B cell (primary cell): ENCODE measurements at regions not wholly inside any gene's neighbourhood (a gene's known extent, or its start where the extent isn't known, plus 50 kb on each side); places are given as distances from the start of the nearest gene placed in this dataset.

Source experiments
- ATAC-seq: fragments of 200-7000 bp; cut with Tn5 transposase; one replicate; pipeline ENCODE4 v1.10.0; 2021; ENCODE audit warnings: low read depth, mild to moderate bottlenecking, moderate number of reproducible peaks, moderate library complexity
- CTCF ChIA-PET: fragments of 350-600 bp; sonication (Branson Sonifier 250); formaldehyde crosslinking; loops from one replicate; lab custom pipeline; 2021; ENCODE audit warnings: antibody characterized with exemption, inconsistent platforms; lab: Charles Lee
- POLR2A ChIA-PET: fragments of 350-600 bp; sonication (Branson Sonifier 250); formaldehyde crosslinking; loops from one replicate; lab custom pipeline; 2021; ENCODE audit warnings: antibody characterized with exemption; lab: Charles Lee
- DNase-seq: peaks from one replicate; pipeline ENCODE4 v3.0.0; 2013
- H2AFZ ChIP-seq: 2 replicates; pipeline ENCODE4 v1.6.1; 2012; ENCODE audit warnings: mild to moderate bottlenecking, low read depth, low read length; ENCODE audit not compliant: insufficient read depth, poor library complexity, severe bottlenecking
- H3K27ac ChIP-seq, 2 donors: 1 replicate in 1 of 2; 2 replicates in 1 of 2; pipeline ENCODE4 v1.5.1; 2012 to 2013; ENCODE audit warnings: low read length in 2 of 2, mild to moderate bottlenecking in 2 of 2, moderate library complexity in 1 of 2
- H3K27me3 ChIP-seq, 4 experiments: fragments of 200-600 bp in 1 of 4; sonication (generic) in 1 of 4; replicated peaks in 1 of 4; 1 replicate in 2 of 4; 2 replicates in 2 of 4; pipeline versions ENCODE4 v1.6.1 to v1.7.0; 2013 to 2016; ENCODE audit warnings: low read length in 3 of 4, mild to moderate bottlenecking in 2 of 4, mixed read lengths in 1 of 4, moderate library complexity in 1 of 4; ENCODE audit not compliant: insufficient read depth in 4 of 4, control insufficient read depth in 3 of 4; ENCODE audit errors: control extremely low read depth in 1 of 4
- H3K36me3 ChIP-seq, 2 experiments: replicated peaks in 1 of 2; 1 replicate in 1 of 2; 2 replicates in 1 of 2; pipeline versions ENCODE4 v1.6.1 to v1.7.1; 2013; ENCODE audit warnings: low read length in 1 of 2; ENCODE audit not compliant: insufficient read depth in 2 of 2, control insufficient read depth in 1 of 2; ENCODE audit errors: control extremely low read depth in 1 of 2, extremely low read depth in 1 of 2
- H3K4me1 ChIP-seq, 2 donors: fragments of 200-600 bp in 1 of 2; sonication (generic) in 1 of 2; 1 replicate in 1 of 2; 2 replicates in 1 of 2; pipeline versions ENCODE4 v1.5.1 to v1.6.1; 2013 to 2017; ENCODE audit warnings: low read length in 2 of 2; ENCODE audit not compliant: control insufficient read depth in 2 of 2, insufficient read depth in 2 of 2
- H3K4me2 ChIP-seq: replicated peaks from 2 replicates; pipeline ENCODE3; 2012; ENCODE audit warnings: mild to moderate bottlenecking, low read depth, low read length; ENCODE audit not compliant: poor library complexity, severe bottlenecking
- H3K4me3 ChIP-seq, 5 experiments: fragments of 200-600 bp in 1 of 5; sonication (generic) in 1 of 5; 1 replicate in 3 of 5; 2 replicates in 2 of 5; pipeline versions ENCODE4 v1.5.1 to v1.7.0; 2011 to 2016; ENCODE audit warnings: low read length in 4 of 5, mild to moderate bottlenecking in 4 of 5, low read depth in 2 of 5, control low read depth in 1 of 5, moderate library complexity in 1 of 5; ENCODE audit not compliant: insufficient read depth in 1 of 5; ENCODE audit errors: control extremely low read depth in 1 of 5, extremely low read depth in 1 of 5
- H3K79me2 ChIP-seq: fragments of 200-600 bp; sonication (generic); one replicate; pipeline ENCODE4 v1.6.0; 2016; ENCODE audit warnings: low read length; ENCODE audit not compliant: control insufficient read depth, insufficient read depth
- H3K9ac ChIP-seq: fragments of 200-600 bp; sonication (generic); 2 replicates; pipeline ENCODE4 v1.6.1; 2017; ENCODE audit warnings: mild to moderate bottlenecking, low read length, moderate library complexity
- H3K9me3 ChIP-seq, 3 donors: one replicate each; pipeline versions ENCODE4 v1.6.1 to v1.7.1; 2013; ENCODE audit warnings: low read length in 2 of 3; ENCODE audit not compliant: control insufficient read depth in 2 of 3, insufficient read depth in 1 of 3; ENCODE audit errors: control extremely low read depth in 1 of 3
- H4K20me1 ChIP-seq: 2 replicates; pipeline ENCODE4 v1.6.0; 2012; ENCODE audit warnings: mild to moderate bottlenecking, low read length; ENCODE audit not compliant: insufficient read depth, control insufficient read depth, poor library complexity, severe bottlenecking
- H3K27ac Mint-ChIP-seq: one replicate; pipeline ENCODE4 v1.8.0; 2021; ENCODE audit warnings: mixed read lengths
- H3K27me3 Mint-ChIP-seq: one replicate; pipeline ENCODE4 v1.8.0; 2021; ENCODE audit warnings: mixed read lengths
- H3K4me1 Mint-ChIP-seq: one replicate; pipeline ENCODE4 v1.8.0; 2021; ENCODE audit warnings: mixed read lengths
- H3K4me3 Mint-ChIP-seq: one replicate; pipeline ENCODE4 v1.8.0; 2021; ENCODE audit warnings: mixed read lengths
- H3K9me3 Mint-ChIP-seq: one replicate; pipeline ENCODE4 v1.8.0; 2022; ENCODE audit warnings: mixed read lengths; ENCODE audit not compliant: insufficient read depth
- EZH2 ChIP-seq: IDR thresholded peaks from 2 replicates; pipeline ENCODE4 v1.6.1; 2012; ENCODE audit warnings: borderline replicate concordance, low read depth, mild to moderate bottlenecking, moderate library complexity, low read length; ENCODE audit not compliant: insufficient read depth, poor library complexity, severe bottlenecking
- WGBS: methylation state at CpG from one replicate; pipeline ENCODE4 v1.1.5; 2013; ENCODE audit warnings: missing lambda C conversion rate; ENCODE audit not compliant: insufficient coverage; 5-methylcytosine and 5-hydroxymethylcytosine counted together
- intact Hi-C: fragments of 100-400 bp; cut with micrococcal nuclease; formaldehyde crosslinking; loops from one replicate; pipeline ENCODE4 v1.10.0; 2022
- TF ChIP-seq, protein P1 (sequence below): fragments of 200-600 bp; IDR thresholded peaks from one replicate; pipeline ENCODE4 v1.8.0; 2022; ENCODE audit warnings: antibody characterized with exemption, mild to moderate bottlenecking

DNA sequence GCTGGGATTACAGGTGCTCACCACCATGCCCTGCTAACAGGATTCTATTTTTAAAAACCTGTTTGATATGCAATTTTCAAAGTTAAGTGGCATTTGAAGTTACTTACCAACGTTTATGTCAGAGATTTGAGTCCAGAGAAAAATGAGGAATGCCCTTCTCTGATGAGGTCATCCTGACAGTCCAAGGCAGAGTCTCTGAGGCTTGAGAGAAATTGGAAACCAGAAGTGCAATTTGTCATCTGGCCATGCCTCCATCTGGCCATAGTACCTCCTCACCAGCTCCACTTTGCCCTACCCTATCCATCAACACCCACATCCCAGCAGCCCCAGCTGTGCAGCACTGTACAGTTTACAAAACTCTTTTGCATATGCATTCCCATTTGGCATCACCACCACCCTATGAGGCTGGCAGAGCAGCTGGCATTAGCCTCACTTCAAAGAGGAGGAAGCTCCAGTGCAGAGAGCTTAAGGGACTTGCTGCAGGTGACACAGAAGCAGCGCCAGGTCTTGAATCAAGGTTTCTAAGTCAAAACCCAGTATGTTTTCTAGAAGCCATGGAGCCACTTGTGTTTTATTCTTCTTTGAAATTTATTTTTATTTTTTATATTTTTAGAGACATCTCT lies 54.5 kb upstream of the PDZD8 start:
- no peaks in the 10 kb centered on the region for H3K4me1 ChIP-seq
- H3K27ac ChIP-seq: no peak overlapping the region
- H4K20me1 ChIP-seq: no peaks in the 10 kb centered on the region
- TF ChIP-seq, protein P1, sequence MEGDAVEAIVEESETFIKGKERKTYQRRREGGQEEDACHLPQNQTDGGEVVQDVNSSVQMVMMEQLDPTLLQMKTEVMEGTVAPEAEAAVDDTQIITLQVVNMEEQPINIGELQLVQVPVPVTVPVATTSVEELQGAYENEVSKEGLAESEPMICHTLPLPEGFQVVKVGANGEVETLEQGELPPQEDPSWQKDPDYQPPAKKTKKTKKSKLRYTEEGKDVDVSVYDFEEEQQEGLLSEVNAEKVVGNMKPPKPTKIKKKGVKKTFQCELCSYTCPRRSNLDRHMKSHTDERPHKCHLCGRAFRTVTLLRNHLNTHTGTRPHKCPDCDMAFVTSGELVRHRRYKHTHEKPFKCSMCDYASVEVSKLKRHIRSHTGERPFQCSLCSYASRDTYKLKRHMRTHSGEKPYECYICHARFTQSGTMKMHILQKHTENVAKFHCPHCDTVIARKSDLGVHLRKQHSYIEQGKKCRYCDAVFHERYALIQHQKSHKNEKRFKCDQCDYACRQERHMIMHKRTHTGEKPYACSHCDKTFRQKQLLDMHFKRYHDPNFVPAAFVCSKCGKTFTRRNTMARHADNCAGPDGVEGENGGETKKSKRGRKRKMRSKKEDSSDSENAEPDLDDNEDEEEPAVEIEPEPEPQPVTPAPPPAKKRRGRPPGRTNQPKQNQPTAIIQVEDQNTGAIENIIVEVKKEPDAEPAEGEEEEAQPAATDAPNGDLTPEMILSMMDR: no peak
- no peak for TF ChIP-seq EZH2
- no peak overlapping the region for H3K4me3 ChIP-seq
- H3K9me3 Mint-ChIP-seq: no peaks in the 10 kb centered on the region
- WGBS: 33% methylated on average over 1 of the region's 2 CpGs
- ATAC-seq (no peak), DNase-seq (no peak)
- no peak overlapping the region for H3K9ac ChIP-seq
- H3K27me3 Mint-ChIP-seq: peaks cover 16% of the 10 kb centered on the region
- no peak overlapping the region for H3K4me3 Mint-ChIP-seq
- H2AFZ ChIP-seq: no peak overlapping the region
- no peak overlapping the region for H3K27ac Mint-ChIP-seq
- H3K4me2 ChIP-seq: no peak overlapping the region
- CTCF ChIA-PET: no interaction called here
- H3K4me1 Mint-ChIP-seq: no peaks in the 10 kb centered on the region
- POLR2A ChIA-PET: no interaction called here
- H3K79me2 ChIP-seq: no peaks in the 10 kb centered on the region
- intact Hi-C loops: no loop called here
- peaks cover 0 to 5% (median 0%) of the 10 kb centered on the region in 3 donors for H3K9me3 ChIP-seq
- peaks cover 0 to 5% (median 4%) of the 10 kb centered on the region in 4 experiments for H3K27me3 ChIP-seq
- H3K36me3 ChIP-seq: no peaks in the 10 kb centered on the region

DNA sequence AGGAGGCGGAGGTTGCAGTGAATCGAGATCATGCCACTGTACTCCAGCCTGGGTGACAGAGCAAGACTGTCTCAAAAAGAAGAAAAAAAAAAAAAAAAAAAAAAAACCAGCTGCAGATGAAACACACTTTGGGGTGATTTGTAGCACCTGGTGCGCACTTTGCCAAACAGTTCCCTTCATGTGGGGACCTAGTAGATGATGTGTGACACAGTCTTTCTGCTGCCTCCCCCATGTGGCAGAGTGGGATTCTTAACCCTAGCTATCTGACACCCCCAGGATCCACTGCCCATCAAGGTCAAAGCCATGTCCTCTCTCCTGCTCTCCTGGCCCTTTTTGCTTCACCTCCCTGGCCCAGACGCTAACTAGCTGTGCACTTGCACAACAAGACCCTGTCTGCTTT lies 52.1 kb upstream of the PDZD8 start:
- no peak overlapping the region for H2AFZ ChIP-seq
- no peak overlapping the region for H3K4me3 ChIP-seq
- CTCF ChIA-PET: interaction anchor here (0.6 to 1.6 kb wide), 3 partner anchors 14 to 210 kb away, joined by 3 to 4 read pairs (median 3); no protein-coding TSS in a partner anchor
- POLR2A ChIA-PET: no interaction called here
- H3K4me1 Mint-ChIP-seq: no peaks in the 10 kb centered on the region
- peaks cover 0 to 3% (median 0%) of the 10 kb centered on the region in 3 donors for H3K9me3 ChIP-seq
- no peak overlapping the region for H3K4me3 Mint-ChIP-seq
- WGBS: no CpG with 5 or more reads among the region's 4 CpGs
- ATAC-seq: no peak
- H4K20me1 ChIP-seq: no peaks in the 10 kb centered on the region
- no peak for TF ChIP-seq EZH2
- TF ChIP-seq, protein P1: no peak
- no peak overlapping the region for H3K27ac Mint-ChIP-seq
- no peaks in the 10 kb centered on the region for H3K79me2 ChIP-seq
- H3K4me2 ChIP-seq: no peak overlapping the region
- no peaks in the 10 kb centered on the region for H3K36me3 ChIP-seq
- peaks cover 3% of the 10 kb centered on the region for H3K27me3 Mint-ChIP-seq
- no peak overlapping the region for H3K9ac ChIP-seq
- no peaks in the 10 kb centered on the region for H3K27me3 ChIP-seq
- intact Hi-C loops: no loop called here
- H3K4me1 ChIP-seq: no peaks in the 10 kb centered on the region
- DNase-seq: no peak
- H3K27ac ChIP-seq: no peak overlapping the region
- no peaks in the 10 kb centered on the region for H3K9me3 Mint-ChIP-seq
